Panc1 (cell line): ENCODE measurements at regions not wholly inside any gene's neighbourhood (a gene's known extent, or its start where the extent isn't known, plus 50 kb on each side); places are given as distances from the start of the nearest gene placed in this dataset.

Source experiments
- ATAC-seq: fragments of 200-7000 bp; cut with Tn5 transposase; 2 replicates; pipeline ENCODE4 v1.9.1; 2020; ENCODE audit warnings: mild to moderate bottlenecking, moderate library complexity
- BruUV-seq: library from RNA; stranded (reverse); fragments of 400-500 nt; replicated peaks from 2 replicates; lab custom pipeline; 2021; lab: Mats Ljungman, UMichigan
- CTCF ChIA-PET: fragments of 300-600 bp; sonication (Branson Sonifier 250); formaldehyde crosslinking; loops from one replicate; lab custom pipeline; 2022; ENCODE audit warnings: antibody characterized with exemption; lab: Charles Lee
- POLR2A ChIA-PET: fragments of 300-600 bp; sonication (Branson Sonifier 250); formaldehyde crosslinking; loops from one replicate; lab custom pipeline; 2022; ENCODE audit warnings: antibody characterized with exemption; lab: Charles Lee
- DNase-seq: peaks from one replicate; pipeline ENCODE4 v3.0.0-alpha.2; 2010; ENCODE audit warnings: low read depth, low spot score
- H3K27ac ChIP-seq: 2 replicates; pipeline ENCODE4 v1.5.1; 2011; ENCODE audit warnings: mild to moderate bottlenecking, low read length, inconsistent platforms
- H3K27me3 ChIP-seq: fragments of 200-500 bp; sonication (Bioruptor generic); 2 replicates; pipeline ENCODE4 v1.6.0; 2014; ENCODE audit warnings: low read length, inconsistent platforms; ENCODE audit not compliant: control insufficient read depth, insufficient read depth
- H3K36me3 ChIP-seq: fragments of 200-500 bp; sonication (Bioruptor generic); 2 replicates; pipeline ENCODE4 v1.5.1; 2014; ENCODE audit warnings: inconsistent platforms, mild to moderate bottlenecking, low read length, moderate library complexity; ENCODE audit not compliant: control insufficient read depth, insufficient read depth
- H3K4me1 ChIP-seq: 2 replicates; pipeline ENCODE4 v1.5.1; 2011; ENCODE audit warnings: inconsistent platforms, mild to moderate bottlenecking, low read length, moderate library complexity; ENCODE audit not compliant: control insufficient read depth, insufficient read depth
- H3K4me3 ChIP-seq, 2 experiments: 2 replicates each; pipeline ENCODE4 v1.5.1; 2011 to 2012; ENCODE audit warnings: low read depth in 2 of 2, low read length in 2 of 2, mild to moderate bottlenecking in 2 of 2, inconsistent platforms in 1 of 2, moderate library complexity in 1 of 2
- H3K9me3 ChIP-seq: fragments of 200-500 bp; sonication (Bioruptor generic); 2 replicates; pipeline ENCODE4 v1.5.1; 2014; ENCODE audit warnings: low read depth, mild to moderate bottlenecking, inconsistent platforms, low read length, moderate library complexity; ENCODE audit not compliant: control insufficient read depth, insufficient read depth
- CTCF ChIP-seq: fragments of 450-650 bp; IDR thresholded peaks from 2 replicates; pipeline ENCODE4 v1.5.1; 2017; ENCODE audit warnings: mild to moderate bottlenecking
- POLR2AphosphoS5 ChIP-seq: IDR thresholded peaks from 2 replicates; pipeline ENCODE4 v1.6.1; 2012; ENCODE audit warnings: mild to moderate bottlenecking, low read depth, low read length, moderate library complexity
- REST ChIP-seq, 2 experiments: IDR thresholded peaks; 2 replicates each; pipeline ENCODE4 v1.6.1; 2011 to 2012; ENCODE audit warnings: low read depth in 2 of 2, control low read depth in 1 of 2, low read length in 1 of 2, mild to moderate bottlenecking in 1 of 2, moderate library complexity in 1 of 2; ENCODE audit not compliant: insufficient read depth in 1 of 2
- SIN3A ChIP-seq: IDR thresholded peaks from 2 replicates; pipeline ENCODE4 v1.6.1; 2012; ENCODE audit warnings: low read depth, mild to moderate bottlenecking, low read length, moderate library complexity, borderline replicate concordance; ENCODE audit not compliant: insufficient read depth
- TCF7L2 ChIP-seq: IDR thresholded peaks from 2 replicates; pipeline ENCODE4 v1.6.1; 2011; ENCODE audit warnings: mild to moderate bottlenecking, low read depth, low read length, inconsistent platforms
- in situ Hi-C: cut with HindIII; loops from 2 replicates; pipeline ENCODE4 v1.10.0; 2016; ENCODE audit warnings: low sequenced_read_pairs, low pct_unique_long_range_greater_than_20kb
- intact Hi-C: fragments of 100-400 bp; cut with micrococcal nuclease; formaldehyde crosslinking; loops from one replicate; pipeline ENCODE4 v1.10.0; 2022; ENCODE audit not compliant: unreplicated experiment

GRCh38 chr4:173858471-173858870 lies 328.4 kb upstream of the HAND2 start:
- no peak for TF ChIP-seq CTCF
- no peak for TF ChIP-seq SIN3A
- TF ChIP-seq TCF7L2 = no peak
- no peak for TF ChIP-seq REST (IDR thresholded peaks at IDR 0.05; ENCODE audit: insufficient read depth in 1 of 2, low read depth in 2 of 2, low read length in 1 of 2)
- no peak for TF ChIP-seq POLR2AphosphoS5
- Histone ChIP-seq H3K36me3 (no peaks in the 10 kb centered on the region; the same call in 1 of the 2 replicates), H3K4me1 (no peaks in the 10 kb centered on the region), H3K4me3 (no peak overlapping the region), H3K9me3 (no peaks in the 10 kb centered on the region), H3K27ac (no peak overlapping the region), H3K27me3 (no peaks in the 10 kb centered on the region)
- CTCF ChIA-PET = no interaction called here
- BruUV-seq = no TSS peak
- POLR2A ChIA-PET = no interaction called here
- in situ Hi-C loops = no loop called here
- intact Hi-C loops = no loop called here
- no peak for ATAC-seq
- DNase-seq = no peak

GRCh38 chr4:173857828-173858227 lies 327.8 kb upstream of the HAND2 start:
- in situ Hi-C loops = no loop called here
- BruUV-seq = no TSS peak
- Histone ChIP-seq H3K36me3 (no peaks in the 10 kb centered on the region; the same call in 1 of the 2 replicates), H3K4me3 (no peak overlapping the region), H3K27me3 (no peaks in the 10 kb centered on the region), H3K4me1 (no peaks in the 10 kb centered on the region), H3K9me3 (no peaks in the 10 kb centered on the region), H3K27ac (no peak overlapping the region)
- intact Hi-C loops = no loop called here
- no peak for TF ChIP-seq CTCF
- TF ChIP-seq TCF7L2 = no peak
- no peak for TF ChIP-seq SIN3A
- no peak for TF ChIP-seq REST (IDR thresholded peaks at IDR 0.05; ENCODE audit: insufficient read depth in 1 of 2, low read depth in 2 of 2, low read length in 1 of 2)
- TF ChIP-seq POLR2AphosphoS5 = no peak
- ATAC-seq (no peak), DNase-seq (no peak)
- POLR2A ChIA-PET = no interaction called here
- CTCF ChIA-PET = no interaction called here
